T-helper 9 cell (primary cell): ENCODE measurements at regions not wholly inside any gene's neighbourhood (a gene's known extent, or its start where the extent isn't known, plus 50 kb on each side); places are given as distances from the start of the nearest gene placed in this dataset.
"Not testable (repeated sequence)": the region's sequence is repeated elsewhere in the genome, so short reads cannot be mapped to it uniquely, and the experiment has no call there.

ENCODE experiments used
- DNase-seq: peaks from one replicate; pipeline ENCODE4 v3.0.0-alpha.2; 2020

DNA sequence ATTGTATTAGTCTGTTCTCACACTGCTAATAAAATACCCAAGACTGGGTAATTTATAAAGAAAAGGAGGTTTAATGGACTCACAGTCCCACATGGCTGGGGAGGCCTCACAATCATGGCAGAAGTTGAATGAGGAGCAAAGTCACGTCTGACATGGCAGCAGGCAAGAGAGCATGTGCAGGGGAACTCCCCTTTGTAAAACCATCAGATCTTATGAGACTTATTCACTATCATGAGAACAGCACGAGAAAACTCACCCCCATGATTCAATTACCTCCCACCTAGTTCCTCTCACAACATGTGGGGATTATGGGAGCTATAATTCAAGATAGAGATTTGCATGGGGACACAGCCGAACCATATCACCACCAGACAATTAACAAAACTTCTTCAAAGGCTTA, 84.4 kb upstream of the ANKRD1 start:
- DNase-seq, result not testable (repeated sequence)

- peak; percentile 53 for DNase-seq
Observed at GRCh38 chr10:91006001-91006751, 85.3 kb upstream of the ANKRD1 start.

DNA sequence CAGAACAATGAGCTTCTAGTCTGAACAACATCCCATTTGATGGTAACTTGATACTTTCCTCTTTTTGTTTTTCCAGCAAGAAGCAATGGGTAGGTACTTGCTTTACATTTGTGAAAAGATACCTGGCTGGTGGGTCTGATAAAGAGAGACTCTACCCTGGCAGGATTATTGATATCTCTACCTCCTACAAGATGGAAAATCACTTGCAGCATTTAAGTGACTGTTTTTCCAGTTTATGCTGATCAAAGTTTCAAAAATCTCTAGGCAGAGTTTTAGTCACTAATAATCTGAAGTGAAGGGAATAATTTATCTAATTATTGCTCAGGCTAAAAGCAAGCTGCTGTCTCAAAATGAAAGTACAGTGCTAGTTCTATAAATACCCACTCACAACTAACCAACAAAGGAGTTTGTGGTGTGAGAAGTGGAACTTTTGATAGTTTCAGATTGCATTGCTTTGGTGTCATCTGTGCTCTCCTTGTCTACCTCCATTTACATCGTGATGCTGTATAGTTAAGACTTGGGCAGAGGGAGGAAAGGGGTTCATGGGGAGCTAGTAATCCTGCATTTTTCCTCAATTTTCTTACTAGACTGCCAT, 86.0 kb upstream of the ANKRD1 start:
- DNase-seq, result no peak

- no peak for DNase-seq
Observed at GRCh38 chr10:91007655-91008054, 86.8 kb upstream of the ANKRD1 start.

DNA sequence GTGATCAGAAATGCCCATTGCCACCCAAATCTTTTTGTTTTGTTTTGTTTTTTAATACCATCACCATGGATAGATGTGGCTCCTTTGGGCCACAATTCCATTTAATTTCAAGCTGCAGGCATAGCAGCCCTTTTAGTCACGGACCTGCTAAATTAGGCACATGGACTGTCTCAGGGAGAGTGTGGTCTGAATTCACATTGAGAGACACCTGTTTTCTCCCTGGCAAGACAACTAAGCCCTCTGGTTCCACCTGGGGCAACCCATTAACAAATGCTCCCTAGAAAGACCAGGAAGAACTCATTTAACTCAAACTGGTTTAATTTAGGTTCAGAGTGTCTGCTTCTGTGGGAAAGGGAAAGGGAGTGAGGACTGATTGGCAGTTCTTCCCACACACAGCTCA, 88.2 kb upstream of the ANKRD1 start:
- DNase-seq, result no peak

GRCh38 chr10:91010952-91011351, 90.1 kb upstream of the ANKRD1 start:
- no peak for DNase-seq

- DNase-seq, result no peak
Observed at GRCh38 chr10:91012502-91012901, 91.6 kb upstream of the ANKRD1 start.

DNA sequence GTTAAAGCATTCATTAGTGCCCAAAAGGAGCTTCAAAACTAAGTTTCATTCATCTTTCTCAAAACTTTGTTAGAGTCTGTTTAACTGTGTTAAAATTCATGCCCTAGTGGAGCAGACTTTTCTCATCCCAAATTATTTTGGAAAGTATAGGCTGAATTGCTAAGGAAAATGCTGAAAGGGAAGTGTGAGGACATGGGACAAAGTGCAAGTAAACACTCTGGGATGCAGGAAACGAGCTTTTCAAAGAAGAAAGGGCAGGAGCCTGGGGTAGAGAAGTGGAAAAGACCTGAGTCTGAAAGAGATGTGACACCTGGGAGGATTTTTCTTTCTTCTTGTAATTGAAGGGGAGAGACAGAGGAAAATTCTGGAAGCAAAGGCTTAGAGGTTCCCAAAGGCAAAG, 93.1 kb upstream of the ANKRD1 start:
- DNase-seq, result no peak

DNA sequence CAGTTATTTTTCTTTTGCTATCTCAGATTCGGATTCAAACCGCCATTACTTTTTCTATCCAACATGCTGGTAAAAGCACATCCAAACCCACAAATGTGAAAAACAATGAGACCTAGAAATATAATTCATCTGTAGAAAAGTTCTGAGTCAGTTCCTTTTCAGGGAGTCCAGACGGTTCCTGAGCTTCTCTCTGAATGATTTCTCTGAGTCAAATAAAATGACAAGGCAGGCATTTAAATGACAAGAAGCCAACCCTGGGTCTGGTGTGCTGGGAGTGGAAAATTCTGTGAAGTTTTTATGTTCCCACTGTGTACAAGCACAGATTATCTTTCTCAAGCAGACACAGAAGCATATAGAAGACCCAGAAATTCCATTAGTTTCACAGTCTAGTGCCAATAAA, 96.3 kb upstream of the ANKRD1 start:
- DNase-seq, result no peak

GRCh38 chr10:91021901-91022300, 101.0 kb upstream of the ANKRD1 start:
- no peak for DNase-seq

- no peak for DNase-seq
Observed at GRCh38 chr10:91022390-91022789, 101.5 kb upstream of the ANKRD1 start.

DNA sequence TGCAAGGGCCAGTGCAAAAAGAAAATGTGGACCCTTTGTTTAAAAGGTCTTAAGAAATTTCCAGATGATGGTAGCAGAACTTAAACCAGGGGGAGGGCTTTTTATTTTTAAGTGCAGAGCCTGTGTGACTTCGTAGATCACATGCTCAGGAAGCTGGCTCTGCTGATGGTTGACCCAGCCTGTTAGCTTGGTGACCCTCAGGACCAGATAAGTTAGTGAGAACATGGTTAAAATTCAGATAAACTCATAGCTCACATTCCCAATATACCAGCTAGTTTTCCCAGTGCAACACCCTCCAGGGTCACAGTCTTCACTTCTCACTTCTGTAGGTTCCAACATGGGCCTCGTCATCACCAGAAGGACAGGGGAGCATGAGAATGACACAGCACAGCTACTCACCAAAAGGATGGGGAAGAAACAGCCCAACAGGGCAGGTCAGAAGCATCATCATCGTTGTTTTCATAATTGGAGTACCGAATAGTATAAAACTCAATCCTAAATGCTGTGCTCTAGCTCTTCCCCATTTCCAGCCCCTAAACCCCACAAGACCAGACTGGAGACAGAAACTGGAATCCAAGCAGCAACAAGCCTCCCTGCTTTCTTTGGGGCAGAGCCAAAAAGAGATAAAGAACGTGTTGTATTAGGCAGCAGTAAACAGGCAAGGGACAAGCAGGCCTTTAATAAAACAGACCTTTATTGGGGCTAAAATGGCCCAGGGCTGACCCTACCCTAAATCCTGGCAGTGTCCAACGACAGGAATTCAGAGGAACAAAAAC, 102.2 kb upstream of the ANKRD1 start:
- no peak for DNase-seq

DNA sequence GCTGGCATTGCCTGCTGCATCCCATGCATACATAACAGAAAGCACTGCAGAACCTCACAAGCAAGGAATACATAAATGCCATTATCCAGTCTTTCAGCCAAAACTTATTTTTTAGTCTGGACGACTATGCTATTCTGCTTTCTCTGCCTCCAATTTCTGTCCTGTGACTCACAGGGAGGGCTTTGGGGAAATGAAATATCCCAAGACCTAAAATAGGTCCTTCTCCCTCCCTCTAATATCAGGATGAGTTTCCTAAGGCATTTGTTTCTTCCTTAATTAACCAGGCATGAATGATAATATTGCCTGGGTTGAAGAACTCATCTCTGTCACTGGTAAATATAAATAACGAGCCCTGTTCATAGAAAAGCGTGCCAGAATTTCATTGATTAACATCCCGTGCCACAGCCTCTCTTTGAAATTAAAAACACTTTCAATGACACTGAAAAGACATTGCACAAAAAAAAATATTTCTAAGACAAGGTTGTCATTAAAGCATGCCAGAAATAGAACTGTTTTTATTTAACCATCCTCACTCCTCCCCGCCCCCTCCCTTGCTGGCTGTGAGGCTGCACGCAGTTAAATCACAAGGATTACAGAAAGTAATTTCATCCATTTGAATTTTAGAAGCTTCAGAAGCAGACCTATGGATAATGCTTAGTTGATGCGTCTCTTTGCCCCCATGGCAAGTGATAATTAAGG, 103.0 kb upstream of the ANKRD1 start:
- no peak for DNase-seq

DNA sequence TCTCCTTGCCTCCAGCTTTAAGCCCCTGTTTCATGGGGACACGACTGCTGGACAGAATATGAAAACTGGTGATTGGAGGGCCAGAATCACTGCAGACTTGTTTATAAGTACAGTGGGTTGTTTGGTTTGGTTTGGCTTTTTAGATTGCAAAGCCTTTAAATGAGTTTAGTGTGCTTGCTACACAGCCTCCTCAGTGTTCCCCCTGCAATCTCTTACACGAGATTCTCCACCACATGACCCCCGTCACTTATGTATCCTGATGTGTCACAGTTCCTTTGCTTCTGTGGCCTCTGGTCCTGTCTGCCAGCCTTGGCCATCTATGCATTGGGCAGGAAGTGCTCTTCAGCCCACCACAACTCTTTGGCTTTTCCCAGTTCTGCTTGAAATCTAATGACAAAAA, 103.7 kb upstream of the ANKRD1 start:
- DNase-seq, result no peak

- no peak for DNase-seq
Observed at GRCh38 chr10:91032611-91033206, 111.8 kb upstream of the ANKRD1 start.

DNA sequence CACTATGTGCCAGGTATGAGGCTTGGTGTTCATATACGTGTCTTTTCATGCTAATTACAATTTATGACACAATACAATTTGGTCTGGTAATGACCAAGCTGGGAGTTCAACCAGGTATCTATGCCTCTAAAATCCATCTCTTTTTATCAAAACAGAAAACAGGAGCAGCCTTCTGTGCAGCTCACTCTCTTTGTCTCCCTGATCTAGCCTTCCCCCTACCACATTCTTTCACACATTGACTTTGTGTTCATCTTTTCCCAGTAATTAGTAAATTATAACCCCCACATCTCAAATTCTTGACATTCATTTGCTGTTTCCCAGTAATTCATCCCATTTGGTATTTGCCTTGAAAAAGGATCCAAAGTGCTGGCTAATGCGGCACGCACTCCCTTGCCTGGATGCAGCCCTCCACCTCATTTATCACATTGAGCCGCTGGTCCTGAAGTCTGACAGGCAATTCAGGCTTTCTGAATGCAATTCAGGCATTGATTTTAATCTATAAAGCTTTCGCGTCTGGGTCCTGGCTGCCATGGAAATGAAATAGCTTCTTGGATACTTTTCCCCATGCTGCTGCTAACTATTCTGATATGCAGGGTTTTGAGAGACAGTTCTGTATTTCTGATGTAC, 112.5 kb upstream of the ANKRD1 start:
- DNase-seq, result no peak

DNA sequence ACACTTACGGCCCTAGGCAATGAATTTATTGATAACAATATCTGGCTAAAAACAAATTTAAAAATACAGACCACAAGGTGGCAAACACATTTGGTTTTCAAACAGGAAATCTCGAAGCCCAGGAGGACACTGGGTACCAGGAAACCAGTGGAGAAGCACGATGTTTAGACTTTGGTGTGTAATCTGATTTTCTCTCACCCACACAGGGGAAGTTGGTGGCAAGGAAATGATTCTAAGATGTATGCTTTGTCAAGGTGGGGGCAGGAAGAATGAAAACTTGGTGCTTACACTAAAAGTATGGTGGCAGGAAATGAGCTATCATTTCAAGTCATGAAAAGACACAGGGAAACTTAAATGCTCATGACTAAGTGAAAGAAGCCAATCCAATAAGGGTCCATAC, 113.2 kb upstream of the ANKRD1 start:
- DNase-seq, result no peak

- no peak for DNase-seq
Observed at GRCh38 chr10:91034494-91035159, 113.7 kb upstream of the ANKRD1 start.

DNA sequence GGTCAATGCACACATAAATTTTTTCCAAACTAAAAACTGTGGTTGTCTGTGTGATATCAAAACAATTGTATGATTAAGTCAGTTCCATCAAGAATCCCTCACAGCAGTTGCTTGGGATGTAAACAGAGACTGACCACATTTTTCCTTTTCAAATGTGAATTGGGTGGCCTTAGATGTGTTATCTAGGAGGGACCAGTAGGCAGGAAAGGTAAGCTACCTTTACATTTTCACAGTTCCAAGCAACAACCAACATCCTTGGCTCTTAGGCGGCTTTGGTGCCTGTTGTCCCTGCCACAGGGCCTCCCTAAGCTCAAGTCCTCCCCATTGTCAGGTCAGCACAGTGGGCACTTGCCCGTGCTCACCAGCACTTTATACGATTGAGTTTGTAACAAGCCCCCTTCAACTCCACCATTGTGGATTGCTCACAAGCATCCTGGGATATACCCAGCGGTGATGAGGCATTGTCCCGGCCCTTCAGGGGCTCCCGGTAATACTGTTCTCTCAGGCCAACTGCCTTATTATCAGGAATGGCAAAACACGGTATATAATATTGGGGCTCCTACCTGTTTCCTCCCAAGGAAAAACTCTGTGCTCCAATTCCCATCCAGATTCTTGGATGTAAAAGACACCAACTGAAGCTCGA, 114.9 kb upstream of the ANKRD1 start:
- no peak for DNase-seq

GRCh38 chr10:91036807-91037411, 116.0 kb upstream of the ANKRD1 start:
- DNase-seq, result no peak

DNA sequence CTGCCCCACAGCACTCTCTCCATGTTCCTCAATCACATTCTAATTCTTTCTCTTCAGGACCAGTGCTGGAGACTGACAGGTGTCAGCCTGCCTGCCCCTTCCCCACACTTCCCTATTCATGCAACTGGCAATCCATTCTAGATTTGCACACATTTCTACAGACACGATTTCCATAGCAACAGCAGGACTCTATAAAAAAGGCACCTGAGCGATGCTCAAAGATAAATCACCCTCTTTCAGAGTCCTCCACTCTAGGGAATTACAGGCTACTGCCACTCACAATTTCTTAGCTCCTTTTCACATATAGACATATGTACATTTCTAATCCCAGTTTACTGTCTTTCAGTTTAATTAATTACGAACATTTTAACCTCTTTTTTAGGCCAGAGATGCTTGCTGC, 118.1 kb upstream of the ANKRD1 start:
- DNase-seq, result no peak
